ENCODE measurements at regions not wholly inside any gene's neighbourhood (a gene's known extent, or its start where the extent isn't known, plus 50 kb on each side); places are given as distances from the start of the nearest gene placed in this dataset.

DNA sequence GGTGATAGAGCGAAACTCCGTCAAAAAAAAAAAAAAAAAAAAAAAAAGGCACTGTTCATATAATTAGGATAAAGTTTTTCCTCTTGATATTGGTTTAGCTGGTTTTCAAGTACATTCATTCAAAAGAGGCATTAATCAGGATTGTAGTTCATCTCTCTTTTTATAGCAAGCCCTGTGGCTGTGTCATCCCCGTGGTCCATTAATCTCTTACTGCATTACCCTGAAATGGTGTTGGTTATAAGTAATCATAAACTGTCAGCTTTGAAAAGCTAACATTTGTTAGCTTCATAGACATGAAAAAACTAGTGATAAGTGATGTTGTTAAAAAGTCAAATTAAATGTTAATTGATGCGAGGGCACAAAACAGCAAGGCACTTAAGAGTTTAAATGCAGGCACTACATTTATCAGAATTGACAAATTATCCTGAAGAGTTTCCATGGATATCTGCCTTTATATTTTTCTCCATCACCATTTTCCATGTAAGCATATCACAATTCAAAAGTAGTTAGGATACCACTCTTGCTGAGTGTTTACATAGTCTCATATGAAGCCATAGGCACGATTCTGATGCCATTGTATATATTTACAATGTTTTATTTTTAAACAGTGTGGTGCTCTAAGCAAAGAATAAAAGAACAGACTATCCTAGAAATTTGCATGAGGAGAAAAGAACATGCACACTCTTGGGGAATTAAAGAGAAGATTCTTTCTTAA lies 193.1 kb downstream of the OTOL1 start (continued):
- TF ChIP-seq, protein P1, sequence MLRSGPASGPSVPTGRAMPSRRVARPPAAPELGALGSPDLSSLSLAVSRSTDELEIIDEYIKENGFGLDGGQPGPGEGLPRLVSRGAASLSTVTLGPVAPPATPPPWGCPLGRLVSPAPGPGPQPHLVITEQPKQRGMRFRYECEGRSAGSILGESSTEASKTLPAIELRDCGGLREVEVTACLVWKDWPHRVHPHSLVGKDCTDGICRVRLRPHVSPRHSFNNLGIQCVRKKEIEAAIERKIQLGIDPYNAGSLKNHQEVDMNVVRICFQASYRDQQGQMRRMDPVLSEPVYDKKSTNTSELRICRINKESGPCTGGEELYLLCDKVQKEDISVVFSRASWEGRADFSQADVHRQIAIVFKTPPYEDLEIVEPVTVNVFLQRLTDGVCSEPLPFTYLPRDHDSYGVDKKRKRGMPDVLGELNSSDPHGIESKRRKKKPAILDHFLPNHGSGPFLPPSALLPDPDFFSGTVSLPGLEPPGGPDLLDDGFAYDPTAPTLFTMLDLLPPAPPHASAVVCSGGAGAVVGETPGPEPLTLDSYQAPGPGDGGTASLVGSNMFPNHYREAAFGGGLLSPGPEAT (IDR thresholded peaks at IDR 0.05; ENCODE audit: low read depth) = no peak
- no peak for TF ChIP-seq SMARCA5 (IDR thresholded peaks at IDR 0.05)
- TF ChIP-seq SIN3A (IDR thresholded peaks at IDR 0.05; ENCODE audit: low read depth, low read length) = no peak
- no peak for TF ChIP-seq ZZZ3 (IDR thresholded peaks at IDR 0.05; ENCODE audit: control insufficient read depth, insufficient read length, low read depth)
- no peak for TF ChIP-seq ZBTB4 (CRISPR knock-in tag; IDR thresholded peaks at IDR 0.05)
- no peak for TF ChIP-seq EGR1 (IDR thresholded peaks at IDR 0.05; ENCODE audit: borderline replicate concordance in 1 of 2, low read depth in 2 of 2, low read length in 2 of 2)
- no peak for TF ChIP-seq CBX3 (IDR thresholded peaks at IDR 0.05; ENCODE audit: borderline replicate concordance, low read depth)
- no peak for TF ChIP-seq ZNF384 (IDR thresholded peaks at IDR 0.05; ENCODE audit: borderline replicate concordance, low read depth, low read length)
- no peak for TF ChIP-seq RAD21 (IDR thresholded peaks at IDR 0.05; ENCODE audit: insufficient read depth, low read depth, low read length)
- TF ChIP-seq IRF4 (IDR thresholded peaks at IDR 0.05; ENCODE audit: low read depth, low read length) = no peak
